ENCODE measurements at regions not wholly inside any gene's neighbourhood (a gene's known extent, or its start where the extent isn't known, plus 50 kb on each side); places are given as distances from the start of the nearest gene placed in this dataset.

DNA sequence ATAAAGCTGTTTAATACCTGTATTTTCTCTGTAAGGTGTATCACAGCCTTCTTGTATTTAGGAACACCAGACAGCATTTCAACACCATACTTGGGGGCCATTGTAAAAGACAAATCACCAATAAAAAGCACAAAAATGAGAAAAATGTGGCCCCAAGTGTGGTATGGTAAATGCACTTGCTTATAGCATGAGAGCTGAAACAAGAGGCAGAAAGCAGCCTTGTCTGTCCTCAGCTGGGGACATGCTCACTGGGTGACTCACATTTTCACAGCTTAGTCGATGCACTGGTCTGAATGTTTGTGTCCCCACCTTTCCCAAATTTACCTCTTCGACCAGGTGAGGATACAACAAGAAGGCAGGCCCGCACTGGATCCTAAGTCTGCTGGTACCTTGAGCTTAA is 639.7 kb upstream of the AGA start:
- peaks cover 3% of the 10 kb centered on the region for H3K27me3 Mint-ChIP-seq (ENCODE audit: low read depth, unreplicated experiment)
- no peak for DNase-seq (ENCODE audit: low read depth)
- no peak overlapping the region for H2AFZ ChIP-seq (ENCODE audit: low read depth, low read length)
- no peak overlapping the region for H3K9ac ChIP-seq (ENCODE audit: low read length)
- no peaks in the 10 kb centered on the region for H3K36me3 Mint-ChIP-seq (ENCODE audit: low read depth, unreplicated experiment)
- H3K4me3 Mint-ChIP-seq (ENCODE audit: unreplicated experiment) = no peak overlapping the region
- H3K4me1 ChIP-seq (ENCODE audit: insufficient read depth, low read length) = no peaks in the 10 kb centered on the region
- no peak overlapping the region for H3K27ac ChIP-seq (ENCODE audit: low read depth, low read length)
- H3K27ac Mint-ChIP-seq (ENCODE audit: unreplicated experiment) = no peak overlapping the region
- no peaks in the 10 kb centered on the region for H3K9me3 Mint-ChIP-seq (ENCODE audit: unreplicated experiment)
- H4K20me1 ChIP-seq (ENCODE audit: insufficient read depth, low read length) = no peaks in the 10 kb centered on the region
- TF ChIP-seq EZH2 (IDR thresholded peaks at IDR 0.05; ENCODE audit: insufficient read depth, low read length) = no peak
- TF ChIP-seq, protein P1, sequence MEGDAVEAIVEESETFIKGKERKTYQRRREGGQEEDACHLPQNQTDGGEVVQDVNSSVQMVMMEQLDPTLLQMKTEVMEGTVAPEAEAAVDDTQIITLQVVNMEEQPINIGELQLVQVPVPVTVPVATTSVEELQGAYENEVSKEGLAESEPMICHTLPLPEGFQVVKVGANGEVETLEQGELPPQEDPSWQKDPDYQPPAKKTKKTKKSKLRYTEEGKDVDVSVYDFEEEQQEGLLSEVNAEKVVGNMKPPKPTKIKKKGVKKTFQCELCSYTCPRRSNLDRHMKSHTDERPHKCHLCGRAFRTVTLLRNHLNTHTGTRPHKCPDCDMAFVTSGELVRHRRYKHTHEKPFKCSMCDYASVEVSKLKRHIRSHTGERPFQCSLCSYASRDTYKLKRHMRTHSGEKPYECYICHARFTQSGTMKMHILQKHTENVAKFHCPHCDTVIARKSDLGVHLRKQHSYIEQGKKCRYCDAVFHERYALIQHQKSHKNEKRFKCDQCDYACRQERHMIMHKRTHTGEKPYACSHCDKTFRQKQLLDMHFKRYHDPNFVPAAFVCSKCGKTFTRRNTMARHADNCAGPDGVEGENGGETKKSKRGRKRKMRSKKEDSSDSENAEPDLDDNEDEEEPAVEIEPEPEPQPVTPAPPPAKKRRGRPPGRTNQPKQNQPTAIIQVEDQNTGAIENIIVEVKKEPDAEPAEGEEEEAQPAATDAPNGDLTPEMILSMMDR (IDR thresholded peaks at IDR 0.05; ENCODE audit: insufficient read depth, low read depth, low read length) = no peak
- no peaks in the 10 kb centered on the region for H3K36me3 ChIP-seq (ENCODE audit: insufficient read depth, low read length)
- no peak overlapping the region for H3K4me2 ChIP-seq (ENCODE audit: low read length)
- no peak overlapping the region for H3K4me3 ChIP-seq (ENCODE audit: insufficient read depth, low read depth, low read length)
- H3K79me2 ChIP-seq (ENCODE audit: insufficient read depth, low read length) = no peaks in the 10 kb centered on the region
- H3K27me3 ChIP-seq (ENCODE audit: insufficient read depth, low read length) = no peaks in the 10 kb centered on the region
- peaks cover 10% of the 10 kb centered on the region for H3K4me1 Mint-ChIP-seq (ENCODE audit: low read depth, unreplicated experiment)
- H3K9me3 ChIP-seq (ENCODE audit: insufficient read depth, low read depth, low read length) = no peaks in the 10 kb centered on the region
- FAIRE-seq = no peak

DNA sequence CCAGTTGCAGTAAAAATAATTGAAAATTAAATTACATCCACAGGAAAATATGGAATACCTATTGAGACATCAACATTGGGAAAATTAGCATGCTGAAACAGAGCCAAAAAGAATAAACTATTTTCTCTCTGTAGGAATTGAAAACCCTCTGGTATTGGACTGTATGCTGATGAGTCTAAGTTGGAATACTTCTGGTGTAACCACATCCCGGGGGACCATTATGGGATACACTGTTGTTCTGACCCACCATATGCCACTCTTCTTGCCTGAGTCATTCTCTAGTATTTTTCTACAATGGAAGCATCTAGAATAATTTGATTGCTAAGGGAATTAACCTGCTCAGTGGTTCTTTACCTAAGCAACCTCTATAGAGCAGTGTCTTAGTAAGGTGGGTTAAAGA is 640.7 kb upstream of the AGA start:
- no peaks in the 10 kb centered on the region for H3K9me3 ChIP-seq (ENCODE audit: insufficient read depth, low read depth, low read length)
- H3K27ac Mint-ChIP-seq (ENCODE audit: unreplicated experiment) = no peak overlapping the region
- H3K27ac ChIP-seq (ENCODE audit: low read depth, low read length) = no peak overlapping the region
- no peak overlapping the region for H3K9ac ChIP-seq (ENCODE audit: low read length)
- no peak overlapping the region for H3K4me2 ChIP-seq (ENCODE audit: low read length)
- H3K4me1 Mint-ChIP-seq (ENCODE audit: low read depth, unreplicated experiment) = peaks cover 10% of the 10 kb centered on the region
- no peaks in the 10 kb centered on the region for H3K4me1 ChIP-seq (ENCODE audit: insufficient read depth, low read length)
- no peaks in the 10 kb centered on the region for H3K36me3 Mint-ChIP-seq (ENCODE audit: low read depth, unreplicated experiment)
- peaks cover 3% of the 10 kb centered on the region for H3K27me3 Mint-ChIP-seq (ENCODE audit: low read depth, unreplicated experiment)
- H3K36me3 ChIP-seq (ENCODE audit: insufficient read depth, low read length) = no peaks in the 10 kb centered on the region
- no peak overlapping the region for H3K4me3 Mint-ChIP-seq (ENCODE audit: unreplicated experiment)
- H3K9me3 Mint-ChIP-seq (ENCODE audit: unreplicated experiment) = no peaks in the 10 kb centered on the region
- no peaks in the 10 kb centered on the region for H3K79me2 ChIP-seq (ENCODE audit: insufficient read depth, low read length)
- H4K20me1 ChIP-seq (ENCODE audit: insufficient read depth, low read length) = no peaks in the 10 kb centered on the region
- H2AFZ ChIP-seq (ENCODE audit: low read depth, low read length) = no peak overlapping the region
- no peak for TF ChIP-seq EZH2 (IDR thresholded peaks at IDR 0.05; ENCODE audit: insufficient read depth, low read length)
- TF ChIP-seq, protein P1 (IDR thresholded peaks at IDR 0.05; ENCODE audit: insufficient read depth, low read depth, low read length) = no peak
- no peak for FAIRE-seq
- DNase-seq (ENCODE audit: low read depth) = no peak
- H3K4me3 ChIP-seq (ENCODE audit: insufficient read depth, low read depth, low read length) = no peak overlapping the region
- H3K27me3 ChIP-seq (ENCODE audit: insufficient read depth, low read length) = no peaks in the 10 kb centered on the region

DNA sequence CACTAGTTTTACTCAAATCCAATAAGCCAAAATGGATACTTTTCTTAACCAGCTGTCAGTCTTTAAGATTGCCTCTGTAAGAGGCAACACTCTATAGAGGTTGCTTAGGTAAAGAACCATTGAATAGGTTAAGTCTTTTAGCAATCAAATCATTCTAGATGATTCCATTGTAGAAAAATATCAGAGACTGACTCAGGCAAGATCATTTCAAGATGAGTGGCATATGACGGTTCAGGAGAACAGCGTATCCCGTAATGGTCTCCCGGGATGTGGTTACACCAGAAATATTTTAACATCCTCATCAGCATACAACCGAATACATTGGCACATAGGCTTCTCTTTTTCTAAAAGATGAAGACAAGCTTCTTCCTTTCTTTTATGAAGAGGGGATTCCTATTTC is 641.7 kb upstream of the AGA start:
- Histone ChIP-seq H3K9me3 (ENCODE audit: insufficient read depth, low read depth, low read length) (no peaks in the 10 kb centered on the region), H3K4me3 (ENCODE audit: insufficient read depth, low read depth, low read length) (no peak overlapping the region), H3K27ac (ENCODE audit: low read depth, low read length) (no peak overlapping the region), H3K27me3 (ENCODE audit: insufficient read depth, low read length) (no peaks in the 10 kb centered on the region), H3K9ac (ENCODE audit: low read length) (no peak overlapping the region), H3K4me2 (ENCODE audit: low read length) (no peak overlapping the region), H4K20me1 (ENCODE audit: insufficient read depth, low read length) (no peaks in the 10 kb centered on the region), H3K36me3 (ENCODE audit: insufficient read depth, low read length) (no peaks in the 10 kb centered on the region), H2AFZ (ENCODE audit: low read depth, low read length) (no peak overlapping the region), H3K4me1 (ENCODE audit: insufficient read depth, low read length) (no peaks in the 10 kb centered on the region), H3K79me2 (ENCODE audit: insufficient read depth, low read length) (no peaks in the 10 kb centered on the region)
- no peaks in the 10 kb centered on the region for H3K9me3 Mint-ChIP-seq (ENCODE audit: unreplicated experiment)
- H3K4me1 Mint-ChIP-seq (ENCODE audit: low read depth, unreplicated experiment) = peaks cover 10% of the 10 kb centered on the region
- peaks cover 3% of the 10 kb centered on the region for H3K27me3 Mint-ChIP-seq (ENCODE audit: low read depth, unreplicated experiment)
- no peak for TF ChIP-seq EZH2 (IDR thresholded peaks at IDR 0.05; ENCODE audit: insufficient read depth, low read length)
- TF ChIP-seq, protein P1 (IDR thresholded peaks at IDR 0.05; ENCODE audit: insufficient read depth, low read depth, low read length) = no peak
- DNase-seq (ENCODE audit: low read depth) (no peak), FAIRE-seq (no peak)
- H3K27ac Mint-ChIP-seq (ENCODE audit: unreplicated experiment) = no peak overlapping the region
- H3K36me3 Mint-ChIP-seq (ENCODE audit: low read depth, unreplicated experiment) = no peaks in the 10 kb centered on the region
- H3K4me3 Mint-ChIP-seq (ENCODE audit: unreplicated experiment) = no peak overlapping the region
